Mesendoderm (in vitro differentiated cells): ENCODE measurements at regions not wholly inside any gene's neighbourhood (a gene's known extent, or its start where the extent isn't known, plus 50 kb on each side); places are given as distances from the start of the nearest gene placed in this dataset.

Experiments
- DNase-seq: peaks from one replicate; pipeline ENCODE4 v3.0.0; 2013
- H2AK5ac ChIP-seq: 2 replicates; pipeline ENCODE4 v1.6.1; 2013; ENCODE audit warnings: low read length, inconsistent platforms
- H2BK120ac ChIP-seq: 2 replicates; pipeline ENCODE4 v1.6.1; 2013; ENCODE audit warnings: low read depth, mild to moderate bottlenecking, low read length, moderate library complexity, mixed read lengths
- H2BK15ac ChIP-seq: replicated peaks from 2 replicates; pipeline ENCODE4 v1.6.1; 2013; ENCODE audit warnings: low read depth, mild to moderate bottlenecking, moderate library complexity
- H2BK5ac ChIP-seq: 2 replicates; pipeline ENCODE4 v1.6.1; 2013; ENCODE audit warnings: low read length, inconsistent platforms
- H3K18ac ChIP-seq: 2 replicates; pipeline ENCODE4 v1.6.1; 2013; ENCODE audit warnings: mild to moderate bottlenecking, low read length, mixed read lengths
- H3K23ac ChIP-seq: one replicate; pipeline ENCODE4 v1.6.1; 2013; ENCODE audit warnings: low read length
- H3K27ac ChIP-seq: 2 replicates; pipeline ENCODE4 v1.5.1; 2013; ENCODE audit warnings: low read depth, mild to moderate bottlenecking, inconsistent platforms, low read length, moderate library complexity
- H3K27me3 ChIP-seq: 2 replicates; pipeline ENCODE4 v1.6.1; 2013; ENCODE audit warnings: low read length, control low read depth, mild to moderate bottlenecking, inconsistent platforms; ENCODE audit not compliant: insufficient read depth, poor library complexity
- H3K36me3 ChIP-seq: 2 replicates; pipeline ENCODE4 v1.6.1; 2013; ENCODE audit warnings: low read length, inconsistent platforms; ENCODE audit not compliant: control insufficient read depth, insufficient read depth
- H3K4ac ChIP-seq: one replicate; pipeline ENCODE4 v1.6.1; 2013; ENCODE audit warnings: low read depth, mild to moderate bottlenecking, low read length, moderate library complexity
- H3K4me1 ChIP-seq: 2 replicates; pipeline ENCODE4 v1.6.1; 2013; ENCODE audit warnings: low read depth, low read length, inconsistent platforms; ENCODE audit not compliant: control insufficient read depth
- H3K4me2 ChIP-seq: 2 replicates; pipeline ENCODE4 v1.6.1; 2013; ENCODE audit warnings: low read length
- H3K4me3 ChIP-seq: 2 replicates; pipeline ENCODE4 v1.5.1; 2013; ENCODE audit warnings: mild to moderate bottlenecking, low read length
- H3K56ac ChIP-seq: one replicate; pipeline ENCODE4 v1.6.1; 2013; ENCODE audit warnings: low read length
- H3K79me1 ChIP-seq: 2 replicates; pipeline ENCODE4 v1.6.1; 2013; ENCODE audit warnings: low read length, inconsistent platforms
- H3K79me2 ChIP-seq: 2 replicates; pipeline ENCODE4 v1.6.1; 2013; ENCODE audit warnings: mild to moderate bottlenecking, low read length; ENCODE audit not compliant: control insufficient read depth, insufficient read depth
- H3K9ac ChIP-seq: 2 replicates; pipeline ENCODE4 v1.6.1; 2013; ENCODE audit warnings: low read length, inconsistent platforms
- H4K5ac ChIP-seq: one replicate; pipeline ENCODE4 v1.6.1; 2013; ENCODE audit warnings: low read length
- H4K8ac ChIP-seq: one replicate; pipeline ENCODE4 v1.6.1; 2013; ENCODE audit warnings: low read depth, mild to moderate bottlenecking, control low read depth, low read length, moderate library complexity
- WGBS: extraction: QIAGEN DNeasy Blood & Tissue Kit; methylation state at CpG from one replicate; pipeline ENCODE4 v1.1.7; 2013; ENCODE audit warnings: low lambda C conversion rate, missing lambda C conversion rate; ENCODE audit not compliant: insufficient coverage; ENCODE audit errors: extremely low coverage; 5-methylcytosine and 5-hydroxymethylcytosine counted together

DNA sequence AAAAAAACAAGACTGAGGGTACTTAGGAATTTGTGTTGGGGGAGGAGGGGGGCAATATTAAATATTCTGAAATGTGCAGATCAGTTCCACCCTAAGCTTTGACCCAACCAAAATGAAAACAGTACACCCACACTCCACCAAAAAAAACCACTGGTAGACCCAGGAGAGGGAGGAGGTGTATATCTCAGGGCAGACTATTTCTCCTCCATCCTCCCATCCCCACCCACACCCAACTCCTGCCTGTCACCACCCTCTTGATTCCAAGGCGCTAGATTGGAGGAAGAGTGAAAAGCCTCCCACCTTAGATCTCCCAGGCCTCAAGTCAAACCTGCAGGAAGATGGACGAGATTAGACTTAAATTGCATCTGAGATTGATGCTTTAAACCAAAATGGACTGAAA is 76.6 kb upstream of the SRD5A3 start:
- no peak overlapping the region for H3K9ac ChIP-seq
- no peak overlapping the region for H3K4me2 ChIP-seq
- no peak overlapping the region for H4K5ac ChIP-seq
- peaks cover 2% of the 10 kb centered on the region for H3K4me1 ChIP-seq
- H3K23ac ChIP-seq = no peak overlapping the region
- no peak overlapping the region for H3K27ac ChIP-seq
- no peak overlapping the region for H3K56ac ChIP-seq
- no peaks in the 10 kb centered on the region for H3K79me1 ChIP-seq
- DNase-seq = no peak
- H3K18ac ChIP-seq = no peak overlapping the region
- no peak overlapping the region for H2BK120ac ChIP-seq
- WGBS = no CpG with 5 or more reads among the region's 2 CpGs
- no peak overlapping the region for H4K8ac ChIP-seq
- H2AK5ac ChIP-seq = no peak overlapping the region
- no peak overlapping the region for H3K4ac ChIP-seq
- no peaks in the 10 kb centered on the region for H3K27me3 ChIP-seq
- no peaks in the 10 kb centered on the region for H3K36me3 ChIP-seq
- H3K4me3 ChIP-seq = no peak overlapping the region
- H2BK5ac ChIP-seq = no peak overlapping the region
- H3K79me2 ChIP-seq = no peaks in the 10 kb centered on the region
- H2BK15ac ChIP-seq = no peak overlapping the region

DNA sequence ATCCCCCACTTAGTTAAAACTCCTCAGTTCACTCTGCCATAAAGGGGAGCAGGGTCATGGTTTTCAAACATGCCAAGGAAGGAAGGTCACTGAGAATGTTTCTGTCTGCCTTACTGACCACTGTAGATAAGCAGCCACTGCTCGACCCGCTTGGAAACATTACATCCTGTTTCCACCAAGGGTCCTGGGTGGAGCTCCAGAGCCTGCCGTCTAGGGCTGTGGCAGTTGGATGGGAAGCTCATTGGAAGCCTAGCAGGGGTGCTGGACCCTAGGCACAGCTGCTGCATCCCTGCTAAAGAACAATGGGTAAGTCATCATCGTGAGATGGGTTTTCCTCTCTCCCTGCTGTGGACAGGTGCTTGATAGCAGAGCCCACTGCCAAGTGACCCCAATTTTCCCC is 76.0 kb upstream of the SRD5A3 start:
- H3K4me3 ChIP-seq = no peak overlapping the region
- H3K27me3 ChIP-seq = no peaks in the 10 kb centered on the region
- WGBS = no CpG with 5 or more reads among the region's 4 CpGs

DNA sequence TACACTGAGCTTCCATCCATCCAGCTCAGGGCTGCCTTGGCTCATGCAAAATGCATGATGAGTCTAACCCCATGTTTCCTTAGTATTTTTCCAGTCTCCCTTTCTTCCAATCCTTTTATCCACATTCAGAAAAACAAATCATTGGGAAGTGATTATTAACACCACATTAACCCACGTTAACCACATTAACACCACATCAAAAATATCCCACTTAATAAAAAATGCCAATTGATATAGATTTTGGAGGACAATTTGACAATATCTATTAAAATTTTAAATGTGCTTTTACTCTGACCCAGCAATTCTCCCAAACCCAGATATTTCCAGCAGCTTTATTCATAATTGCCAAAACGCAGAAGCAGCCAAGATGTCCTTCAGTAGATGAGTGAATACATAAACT is 75.6 kb upstream of the SRD5A3 start:
- Histone ChIP-seq H3K36me3 (no peaks in the 10 kb centered on the region), H3K23ac (no peak overlapping the region), H4K5ac (no peak overlapping the region), H3K4ac (no peak overlapping the region), H3K4me3 (no peak overlapping the region), H2BK120ac (no peak overlapping the region), H4K8ac (no peak overlapping the region), H3K4me1 (peaks cover 2% of the 10 kb centered on the region), H3K27me3 (no peaks in the 10 kb centered on the region), H3K56ac (no peak overlapping the region), H2AK5ac (no peak overlapping the region), H2BK5ac (no peak overlapping the region), H3K9ac (no peak overlapping the region), H3K18ac (no peak overlapping the region), H3K27ac (no peak overlapping the region), H3K79me1 (no peaks in the 10 kb centered on the region), H3K4me2 (no peak overlapping the region), H2BK15ac (no peak overlapping the region), H3K79me2 (no peaks in the 10 kb centered on the region)
- no peak for DNase-seq
- 100% methylated on average over 1 of the region's 2 CpGs for WGBS

More for the DNA sequence above, 76.0 kb upstream of the SRD5A3 start:
- Histone ChIP-seq H3K9ac (no peak overlapping the region), H4K8ac (no peak overlapping the region), H2BK120ac (no peak overlapping the region), H3K27ac (no peak overlapping the region), H3K79me2 (no peaks in the 10 kb centered on the region), H3K79me1 (no peaks in the 10 kb centered on the region), H3K18ac (no peak overlapping the region), H3K4me2 (no peak overlapping the region), H2BK5ac (no peak overlapping the region), H3K4ac (no peak overlapping the region), H3K23ac (no peak overlapping the region), H2BK15ac (no peak overlapping the region), H2AK5ac (no peak overlapping the region), H3K56ac (no peak overlapping the region), H3K36me3 (no peaks in the 10 kb centered on the region), H3K4me1 (peaks cover 2% of the 10 kb centered on the region), H4K5ac (no peak overlapping the region)
- no peak for DNase-seq

DNA sequence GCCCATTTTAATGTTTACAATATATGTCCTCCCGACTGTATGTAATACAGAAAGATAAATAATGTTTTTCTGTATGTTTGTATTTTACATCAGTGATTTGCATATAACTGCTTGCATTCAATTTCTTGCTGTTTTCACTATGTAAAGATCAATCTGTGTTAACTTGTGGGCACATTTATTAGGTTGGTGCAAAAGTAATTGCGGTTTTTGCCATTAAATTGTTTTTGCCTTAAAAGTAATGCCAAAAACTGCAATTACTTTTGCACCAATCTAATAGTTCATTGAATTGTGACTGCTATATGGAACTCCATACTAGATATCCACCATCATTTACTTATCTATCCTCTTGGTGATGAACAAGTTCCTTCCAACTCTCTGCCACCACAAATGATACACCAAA is 73.9 kb upstream of the SRD5A3 start:
- H2BK120ac ChIP-seq = no peak overlapping the region
- no peak overlapping the region for H3K23ac ChIP-seq

DNA sequence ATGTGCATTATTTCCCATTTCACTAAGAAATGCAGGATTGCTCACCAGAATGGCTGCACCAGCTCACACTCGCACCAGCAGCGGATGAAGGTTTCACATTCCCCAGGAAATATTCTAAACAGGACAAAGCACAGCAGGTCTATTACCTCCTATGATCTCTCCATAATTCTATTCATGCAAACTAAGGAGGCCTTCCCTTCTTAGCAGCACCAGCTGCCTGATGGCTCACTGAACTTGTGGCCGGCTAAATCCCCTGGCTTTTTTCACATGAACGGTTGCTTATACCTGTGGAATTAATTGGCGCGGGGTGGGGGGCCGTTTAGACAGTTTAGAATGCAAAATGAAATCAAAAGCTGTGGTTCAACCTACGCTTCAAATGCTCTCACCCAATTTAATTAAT is 73.5 kb upstream of the SRD5A3 start:
- DNase-seq = no peak
- Histone ChIP-seq H3K79me1 (no peaks in the 10 kb centered on the region), H3K9ac (no peak overlapping the region)

More for the DNA sequence above, 73.9 kb upstream of the SRD5A3 start:
- Histone ChIP-seq H2BK5ac (no peak overlapping the region), H4K5ac (no peak overlapping the region), H3K79me2 (no peaks in the 10 kb centered on the region), H3K4ac (no peak overlapping the region), H3K4me3 (no peak overlapping the region), H3K56ac (no peak overlapping the region), H3K27me3 (no peaks in the 10 kb centered on the region), H3K27ac (no peak overlapping the region), H3K79me1 (no peaks in the 10 kb centered on the region), H3K36me3 (no peaks in the 10 kb centered on the region), H3K9ac (no peak overlapping the region), H4K8ac (no peak overlapping the region), H3K4me2 (no peak overlapping the region), H2AK5ac (no peak overlapping the region), H2BK15ac (no peak overlapping the region), H3K4me1 (peaks cover 2% of the 10 kb centered on the region), H3K18ac (no peak overlapping the region)
- DNase-seq = no peak
- WGBS = no CpG with 5 or more reads among the region's 2 CpGs

DNA sequence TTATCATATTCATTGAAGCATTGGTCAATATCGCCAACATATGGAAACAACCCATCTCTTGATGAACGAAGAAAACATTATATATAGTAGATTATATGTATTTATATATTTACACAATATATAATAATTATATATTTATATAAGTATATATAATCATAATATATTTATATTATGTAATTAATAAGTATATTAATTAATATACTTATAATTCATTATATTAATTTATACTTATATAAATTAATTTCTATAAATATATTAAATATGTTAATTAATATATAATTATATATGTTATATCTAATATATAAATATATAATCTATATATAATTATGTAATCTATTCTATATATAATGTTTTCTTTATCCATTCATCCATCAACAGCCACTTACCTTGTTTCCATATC is 69.0 kb upstream of the SRD5A3 start:
- H3K36me3 ChIP-seq = no peaks in the 10 kb centered on the region
- H3K18ac ChIP-seq = no peak overlapping the region
- no peak overlapping the region for H3K4me3 ChIP-seq
- no peak overlapping the region for H3K4ac ChIP-seq
- WGBS = no CpG with 5 or more reads among the region's 2 CpGs
- no peak overlapping the region for H4K5ac ChIP-seq
- H3K79me2 ChIP-seq = no peaks in the 10 kb centered on the region
- H3K27ac ChIP-seq = no peak overlapping the region
- H3K79me1 ChIP-seq = no peaks in the 10 kb centered on the region
- H3K4me1 ChIP-seq = peaks cover 2% of the 10 kb centered on the region
- H2AK5ac ChIP-seq = no peak overlapping the region
- H2BK120ac ChIP-seq = no peak overlapping the region
- no peak overlapping the region for H2BK5ac ChIP-seq
- H3K56ac ChIP-seq = no peak overlapping the region
- H4K8ac ChIP-seq = no peak overlapping the region
- H3K27me3 ChIP-seq = no peaks in the 10 kb centered on the region
- no peak overlapping the region for H3K23ac ChIP-seq
- H2BK15ac ChIP-seq = no peak overlapping the region
- H3K4me2 ChIP-seq = no peak overlapping the region
- H3K9ac ChIP-seq = no peak overlapping the region
- DNase-seq = no peak

More for the DNA sequence above, 73.5 kb upstream of the SRD5A3 start:
- Histone ChIP-seq H2BK15ac (no peak overlapping the region), H4K5ac (no peak overlapping the region), H3K36me3 (no peaks in the 10 kb centered on the region), H3K27ac (no peak overlapping the region), H3K23ac (no peak overlapping the region), H3K4ac (no peak overlapping the region), H2AK5ac (no peak overlapping the region), H3K18ac (no peak overlapping the region), H3K4me3 (no peak overlapping the region), H3K79me2 (no peaks in the 10 kb centered on the region), H2BK120ac (no peak overlapping the region), H3K56ac (no peak overlapping the region), H3K4me1 (peaks cover 2% of the 10 kb centered on the region), H4K8ac (no peak overlapping the region), H3K4me2 (no peak overlapping the region), H3K27me3 (no peaks in the 10 kb centered on the region), H2BK5ac (no peak overlapping the region)
- no CpG with 5 or more reads among the region's 8 CpGs for WGBS
